Ishikawa (cell line): ENCODE measurements at regions not wholly inside any gene's neighbourhood (a gene's known extent, or its start where the extent isn't known, plus 50 kb on each side); places are given as distances from the start of the nearest gene placed in this dataset.

Experiments
- CEBPB ChIP-seq: IDR thresholded peaks from 2 replicates; pipeline ENCODE4 v1.6.1; 2012
- CREB1 ChIP-seq: IDR thresholded peaks from 2 replicates; pipeline ENCODE4 v1.6.1; 2012; ENCODE audit warnings: low read depth
- EGR1 ChIP-seq: IDR thresholded peaks from 2 replicates; pipeline ENCODE4 v1.6.1; 2012
- EP300 ChIP-seq: IDR thresholded peaks from 2 replicates; pipeline ENCODE4 v1.6.1; 2012; ENCODE audit warnings: borderline replicate concordance
- FOXM1 ChIP-seq: IDR thresholded peaks from 2 replicates; pipeline ENCODE4 v1.6.1; 2012; ENCODE audit warnings: low read depth, borderline replicate concordance
- MAX ChIP-seq: IDR thresholded peaks from 2 replicates; pipeline ENCODE4 v1.6.1; 2012
- NFIC ChIP-seq: IDR thresholded peaks from 2 replicates; pipeline ENCODE4 v1.6.1; 2012
- RAD21 ChIP-seq: IDR thresholded peaks from 2 replicates; pipeline ENCODE4 v1.6.1; 2012; ENCODE audit warnings: low read depth
- REST ChIP-seq: IDR thresholded peaks from 2 replicates; pipeline ENCODE4 v1.6.1; 2012; ENCODE audit warnings: low read depth, mild to moderate bottlenecking
- TAF1 ChIP-seq: IDR thresholded peaks from 2 replicates; pipeline ENCODE4 v1.6.1; 2012; ENCODE audit warnings: low read depth, mild to moderate bottlenecking
- TCF12 ChIP-seq: IDR thresholded peaks from 2 replicates; pipeline ENCODE4 v1.6.1; 2012; ENCODE audit warnings: low read depth
- TEAD4 ChIP-seq: IDR thresholded peaks from 2 replicates; pipeline ENCODE4 v1.6.1; 2012
- USF1 ChIP-seq: IDR thresholded peaks from 2 replicates; pipeline ENCODE4 v1.6.1; 2012
- YY1 ChIP-seq: IDR thresholded peaks from 2 replicates; pipeline ENCODE4 v1.6.1; 2012; ENCODE audit warnings: low read depth
- ZBTB7A ChIP-seq: IDR thresholded peaks from 2 replicates; pipeline ENCODE4 v1.6.1; 2012; ENCODE audit warnings: low read depth

GRCh38 chr10:113397047-113397446, 155.8 kb upstream of the HABP2 start:
- TF ChIP-seq TAF1 (no peak), EP300 (no peak), REST (no peak), TEAD4 (no peak)

- TF ChIP-seq MAX: no peak
Measured at GRCh38 chr10:113399065-113399464, 153.8 kb upstream of the HABP2 start.

- no peak for TF ChIP-seq MAX
- TF ChIP-seq TCF12: no peak
- no peak for TF ChIP-seq EP300
- TF ChIP-seq NFIC: no peak
- no peak for TF ChIP-seq TAF1
- TF ChIP-seq RAD21: no peak
- no peak for TF ChIP-seq YY1
- no peak for TF ChIP-seq CREB1
Measured at GRCh38 chr10:113402602-113403001, 150.3 kb upstream of the HABP2 start.

- TF ChIP-seq EP300 (no peak), MAX (no peak), RAD21 (no peak), NFIC (no peak), REST (no peak), TEAD4 (no peak), ZBTB7A (no peak), FOXM1 (no peak), USF1 (no peak), CEBPB (no peak), CREB1 (no peak), TCF12 (no peak), EGR1 (no peak), TAF1 (no peak)
Measured at GRCh38 chr10:113407218-113407617, 145.6 kb upstream of the HABP2 start.

GRCh38 chr10:113409175-113409574, 143.7 kb upstream of the HABP2 start:
- TF ChIP-seq YY1: no peak
- TF ChIP-seq EP300: no peak
- TF ChIP-seq TAF1: no peak
- TF ChIP-seq TCF12: no peak
- TF ChIP-seq CEBPB: no peak
- no peak for TF ChIP-seq EGR1
- TF ChIP-seq USF1: no peak
- TF ChIP-seq CREB1: no peak

- no peak for TF ChIP-seq RAD21
- no peak for TF ChIP-seq ZBTB7A
- TF ChIP-seq REST: no peak
- no peak for TF ChIP-seq USF1
- TF ChIP-seq MAX: no peak
- TF ChIP-seq NFIC: no peak
- no peak for TF ChIP-seq YY1
- TF ChIP-seq CREB1: no peak
- TF ChIP-seq EGR1: no peak
- TF ChIP-seq CEBPB: no peak
Measured at GRCh38 chr10:113410618-113411017, 142.2 kb upstream of the HABP2 start.
